Heart left ventricle (tissue), 13 donors: ENCODE measurements at regions not wholly inside any gene's neighbourhood (a gene's known extent, or its start where the extent isn't known, plus 50 kb on each side); places are given as distances from the start of the nearest gene placed in this dataset.

Experiments
- POLR2A ChIP-seq, 2 donors: fragments of 450-650 bp; IDR thresholded peaks; one replicate each; pipeline ENCODE4 v1.6.1; 2017; ENCODE audit warnings: antibody characterized with exemption in 2 of 2, mild to moderate bottlenecking in 2 of 2, moderate library complexity in 2 of 2
- TF ChIP-seq, protein P1 (sequence below), 12 donors: fragments of 200-600 bp; sonication (generic) in 4 of 12; IDR thresholded peaks; one replicate each; pipeline versions ENCODE4 v1.5.0 to v1.8.0; 2018 to 2022; ENCODE audit warnings: antibody characterized with exemption in 12 of 12, mild to moderate bottlenecking in 5 of 12
- donor health status: ischemic (EF 13 %, LVEDD 7.1; RV severe dilation, severe dysfunction).
- donor health status: DM: no; HTN: yes; CAD: no.
- donor health status: DM: no; HTN: no; CAD: no.
- donor health status: ischemic (EF 25% LVEDD 6.9; RV normal size, moderate dysfunction).
- donor health status: ischemic (EF 25% LVEDD 5.7; RV mildly dilated, moderate dysfunction).
- donor health status: ischemic (EF 35%, LVEDD 5.7; RV mildly dilated, moderate dysfunction).
- donor health status: nonischemic (EF 11% LVEDD 7.7; RV severe dilation, severe dysfunction).
- donor health status: DM: yes; HTN: yes; CAD: no.
- donor health status: PGD.
- donor health status: ischemic (EF 29% LVEDD 5.4; RV normal size, mild dysfunction).
- donor health status: nonischemic (EF 23%, LVEDD 6.1; RV moderate dilation, normal function).

DNA sequence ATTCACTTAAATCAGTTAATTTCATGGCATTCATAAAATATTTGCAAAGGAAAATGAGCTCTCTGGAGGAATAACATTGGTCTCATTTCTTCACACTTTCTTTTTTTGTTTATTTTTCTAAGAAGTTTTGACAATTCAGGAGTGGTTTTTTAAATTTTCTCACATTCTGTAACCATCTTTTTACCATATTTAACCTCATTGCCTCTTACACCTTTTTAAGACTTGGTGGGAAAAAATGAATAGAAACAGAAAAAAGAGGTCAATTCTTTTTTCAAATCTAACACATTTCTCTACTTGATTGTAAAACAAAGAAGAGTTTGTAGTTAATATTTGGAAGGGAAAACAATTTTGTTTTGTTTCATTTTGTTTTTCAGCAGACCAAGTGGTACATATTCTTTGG lies 1034.7 kb upstream of the RAG2 start:
- no peak for TF ChIP-seq POLR2A (IDR thresholded peaks at IDR 0.05)
- TF ChIP-seq, protein P1, sequence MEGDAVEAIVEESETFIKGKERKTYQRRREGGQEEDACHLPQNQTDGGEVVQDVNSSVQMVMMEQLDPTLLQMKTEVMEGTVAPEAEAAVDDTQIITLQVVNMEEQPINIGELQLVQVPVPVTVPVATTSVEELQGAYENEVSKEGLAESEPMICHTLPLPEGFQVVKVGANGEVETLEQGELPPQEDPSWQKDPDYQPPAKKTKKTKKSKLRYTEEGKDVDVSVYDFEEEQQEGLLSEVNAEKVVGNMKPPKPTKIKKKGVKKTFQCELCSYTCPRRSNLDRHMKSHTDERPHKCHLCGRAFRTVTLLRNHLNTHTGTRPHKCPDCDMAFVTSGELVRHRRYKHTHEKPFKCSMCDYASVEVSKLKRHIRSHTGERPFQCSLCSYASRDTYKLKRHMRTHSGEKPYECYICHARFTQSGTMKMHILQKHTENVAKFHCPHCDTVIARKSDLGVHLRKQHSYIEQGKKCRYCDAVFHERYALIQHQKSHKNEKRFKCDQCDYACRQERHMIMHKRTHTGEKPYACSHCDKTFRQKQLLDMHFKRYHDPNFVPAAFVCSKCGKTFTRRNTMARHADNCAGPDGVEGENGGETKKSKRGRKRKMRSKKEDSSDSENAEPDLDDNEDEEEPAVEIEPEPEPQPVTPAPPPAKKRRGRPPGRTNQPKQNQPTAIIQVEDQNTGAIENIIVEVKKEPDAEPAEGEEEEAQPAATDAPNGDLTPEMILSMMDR (IDR thresholded peaks at IDR 0.05) = no peak
